ENCODE measurements at regions not wholly inside any gene's neighbourhood (a gene's known extent, or its start where the extent isn't known, plus 50 kb on each side); places are given as distances from the start of the nearest gene placed in this dataset.

DNA sequence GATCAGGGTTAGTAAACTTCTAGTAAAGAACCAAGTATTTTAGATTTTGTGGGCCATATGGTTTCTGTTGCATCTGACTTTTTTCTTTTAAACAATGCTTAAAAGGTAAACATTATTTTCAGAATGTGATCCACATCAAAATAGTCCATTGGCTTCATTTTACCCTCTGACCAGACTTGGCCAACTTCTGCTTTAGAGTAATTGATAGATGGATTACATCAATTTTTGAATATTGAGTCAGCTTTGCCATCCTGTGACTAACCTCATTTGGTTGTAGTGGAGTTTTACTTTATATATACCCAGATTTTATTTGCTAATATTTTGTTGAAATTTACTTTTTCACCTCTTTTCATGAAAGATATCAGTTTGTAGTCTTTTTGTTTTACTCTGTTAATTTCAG lies 559.8 kb downstream of the TLL1 start:
- no peak overlapping the region for H3K9ac ChIP-seq
- no peak overlapping the region for H3K27ac ChIP-seq
- TF ChIP-seq, protein P1, sequence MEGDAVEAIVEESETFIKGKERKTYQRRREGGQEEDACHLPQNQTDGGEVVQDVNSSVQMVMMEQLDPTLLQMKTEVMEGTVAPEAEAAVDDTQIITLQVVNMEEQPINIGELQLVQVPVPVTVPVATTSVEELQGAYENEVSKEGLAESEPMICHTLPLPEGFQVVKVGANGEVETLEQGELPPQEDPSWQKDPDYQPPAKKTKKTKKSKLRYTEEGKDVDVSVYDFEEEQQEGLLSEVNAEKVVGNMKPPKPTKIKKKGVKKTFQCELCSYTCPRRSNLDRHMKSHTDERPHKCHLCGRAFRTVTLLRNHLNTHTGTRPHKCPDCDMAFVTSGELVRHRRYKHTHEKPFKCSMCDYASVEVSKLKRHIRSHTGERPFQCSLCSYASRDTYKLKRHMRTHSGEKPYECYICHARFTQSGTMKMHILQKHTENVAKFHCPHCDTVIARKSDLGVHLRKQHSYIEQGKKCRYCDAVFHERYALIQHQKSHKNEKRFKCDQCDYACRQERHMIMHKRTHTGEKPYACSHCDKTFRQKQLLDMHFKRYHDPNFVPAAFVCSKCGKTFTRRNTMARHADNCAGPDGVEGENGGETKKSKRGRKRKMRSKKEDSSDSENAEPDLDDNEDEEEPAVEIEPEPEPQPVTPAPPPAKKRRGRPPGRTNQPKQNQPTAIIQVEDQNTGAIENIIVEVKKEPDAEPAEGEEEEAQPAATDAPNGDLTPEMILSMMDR (IDR thresholded peaks at IDR 0.05) = no peak
- H3K9me3 ChIP-seq (ENCODE audit: control insufficient read depth, low read length) = no peaks in the 10 kb centered on the region
- no peak overlapping the region for H2AFZ ChIP-seq
- H3K4me1 ChIP-seq = no peaks in the 10 kb centered on the region
- H3K4me3 ChIP-seq (ENCODE audit: low read depth, low read length) = no peak overlapping the region
- no peaks in the 10 kb centered on the region for H3K27me3 ChIP-seq (ENCODE audit: control insufficient read depth, insufficient read depth, low read length)
- no peak overlapping the region for H3K4me2 ChIP-seq (ENCODE audit: low read length)
- H3K79me2 ChIP-seq = no peaks in the 10 kb centered on the region
- H3K36me3 ChIP-seq (ENCODE audit: control insufficient read depth, insufficient read depth, low read length) = no peaks in the 10 kb centered on the region

DNA sequence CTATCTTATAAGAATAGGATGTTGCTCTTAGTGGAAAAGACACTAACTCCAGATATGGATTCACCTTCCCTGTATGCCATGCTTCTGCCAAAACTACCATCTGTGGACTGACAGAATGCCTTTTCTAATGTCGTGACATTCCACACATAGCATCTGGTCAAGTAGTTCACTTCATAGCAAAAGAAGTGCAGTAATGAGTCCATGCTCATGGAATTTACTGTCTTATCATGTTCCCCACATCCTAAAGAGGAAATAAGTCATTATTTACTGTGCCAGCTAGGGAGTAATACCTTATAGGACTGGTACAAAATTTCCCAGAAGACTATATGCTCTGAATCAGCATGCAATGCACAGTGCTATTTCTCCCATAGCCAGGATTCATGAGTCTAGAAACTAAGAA lies 562.4 kb downstream of the TLL1 start:
- TF ChIP-seq, protein P1 (IDR thresholded peaks at IDR 0.05) = no peak
- no peak overlapping the region for H3K27ac ChIP-seq
- no peaks in the 10 kb centered on the region for H3K4me1 ChIP-seq
- H3K36me3 ChIP-seq (ENCODE audit: control insufficient read depth, insufficient read depth, low read length) = no peaks in the 10 kb centered on the region
- H3K4me3 ChIP-seq (ENCODE audit: low read depth, low read length) = no peak overlapping the region
- no peak overlapping the region for H3K4me2 ChIP-seq (ENCODE audit: low read length)
- no peaks in the 10 kb centered on the region for H3K79me2 ChIP-seq
- H3K9ac ChIP-seq = no peak overlapping the region
- no peaks in the 10 kb centered on the region for H3K9me3 ChIP-seq (ENCODE audit: control insufficient read depth, low read length)
- no peak overlapping the region for H2AFZ ChIP-seq
- no peaks in the 10 kb centered on the region for H3K27me3 ChIP-seq (ENCODE audit: control insufficient read depth, insufficient read depth, low read length)

DNA sequence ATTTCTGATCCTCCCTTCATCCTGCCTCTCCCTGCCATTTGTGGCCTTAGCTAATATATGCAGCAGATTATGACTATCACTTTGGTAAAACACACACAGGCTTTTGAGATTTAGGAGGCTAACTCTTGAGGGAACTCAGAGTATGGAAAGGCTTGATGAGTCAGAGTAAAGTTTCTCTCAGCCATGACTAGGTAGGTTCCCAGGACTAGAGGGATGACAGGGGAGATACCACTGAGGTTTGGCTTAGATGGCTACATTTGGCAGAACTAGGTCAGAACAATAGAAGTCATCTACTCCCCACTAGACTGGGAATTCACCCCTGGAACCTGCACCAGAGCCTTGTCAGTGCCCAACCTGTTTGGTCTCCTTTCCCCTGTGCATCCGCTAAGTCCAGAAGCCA lies 585.7 kb downstream of the TLL1 start:
- Histone ChIP-seq H3K4me1 (no peaks in the 10 kb centered on the region), H3K36me3 (ENCODE audit: control insufficient read depth, insufficient read depth, low read length) (no peaks in the 10 kb centered on the region), H3K9me3 (ENCODE audit: control insufficient read depth, low read length) (no peaks in the 10 kb centered on the region), H2AFZ (no peak overlapping the region), H3K79me2 (no peaks in the 10 kb centered on the region), H3K4me2 (ENCODE audit: low read length) (no peak overlapping the region), H3K27me3 (ENCODE audit: control insufficient read depth, insufficient read depth, low read length) (no peaks in the 10 kb centered on the region), H3K27ac (no peak overlapping the region), H3K9ac (no peak overlapping the region), H3K4me3 (ENCODE audit: low read depth, low read length) (no peak overlapping the region)
- TF ChIP-seq, protein P1 (IDR thresholded peaks at IDR 0.05) = no peak

DNA sequence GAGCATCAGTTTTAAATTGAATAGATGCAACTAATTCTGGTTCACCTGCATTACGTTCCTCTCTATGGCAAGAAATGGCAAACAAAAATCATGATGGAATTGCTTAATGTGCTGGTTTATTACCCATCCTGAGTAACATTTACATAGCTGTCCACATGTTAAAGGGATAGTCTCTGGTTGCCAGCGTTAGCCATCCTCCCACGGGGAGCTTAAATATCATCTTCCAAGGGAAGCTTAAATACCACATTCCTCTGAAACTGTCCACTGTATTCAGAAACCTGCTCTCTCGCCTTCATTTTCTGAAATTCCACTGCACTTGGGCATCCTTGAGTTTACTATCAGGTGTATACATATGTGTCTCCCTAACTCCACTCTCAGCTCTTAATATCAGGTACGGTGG lies 586.6 kb downstream of the TLL1 start:
- no peak overlapping the region for H3K4me2 ChIP-seq (ENCODE audit: low read length)
- no peak overlapping the region for H2AFZ ChIP-seq
- H3K27me3 ChIP-seq (ENCODE audit: control insufficient read depth, insufficient read depth, low read length) = no peaks in the 10 kb centered on the region
- TF ChIP-seq, protein P1 (IDR thresholded peaks at IDR 0.05) = no peak
- H3K79me2 ChIP-seq = no peaks in the 10 kb centered on the region
- no peaks in the 10 kb centered on the region for H3K4me1 ChIP-seq
- no peaks in the 10 kb centered on the region for H3K36me3 ChIP-seq (ENCODE audit: control insufficient read depth, insufficient read depth, low read length)
- no peak overlapping the region for H3K27ac ChIP-seq
- no peaks in the 10 kb centered on the region for H3K9me3 ChIP-seq (ENCODE audit: control insufficient read depth, low read length)
- H3K4me3 ChIP-seq (ENCODE audit: low read depth, low read length) = no peak overlapping the region
- H3K9ac ChIP-seq = no peak overlapping the region

DNA sequence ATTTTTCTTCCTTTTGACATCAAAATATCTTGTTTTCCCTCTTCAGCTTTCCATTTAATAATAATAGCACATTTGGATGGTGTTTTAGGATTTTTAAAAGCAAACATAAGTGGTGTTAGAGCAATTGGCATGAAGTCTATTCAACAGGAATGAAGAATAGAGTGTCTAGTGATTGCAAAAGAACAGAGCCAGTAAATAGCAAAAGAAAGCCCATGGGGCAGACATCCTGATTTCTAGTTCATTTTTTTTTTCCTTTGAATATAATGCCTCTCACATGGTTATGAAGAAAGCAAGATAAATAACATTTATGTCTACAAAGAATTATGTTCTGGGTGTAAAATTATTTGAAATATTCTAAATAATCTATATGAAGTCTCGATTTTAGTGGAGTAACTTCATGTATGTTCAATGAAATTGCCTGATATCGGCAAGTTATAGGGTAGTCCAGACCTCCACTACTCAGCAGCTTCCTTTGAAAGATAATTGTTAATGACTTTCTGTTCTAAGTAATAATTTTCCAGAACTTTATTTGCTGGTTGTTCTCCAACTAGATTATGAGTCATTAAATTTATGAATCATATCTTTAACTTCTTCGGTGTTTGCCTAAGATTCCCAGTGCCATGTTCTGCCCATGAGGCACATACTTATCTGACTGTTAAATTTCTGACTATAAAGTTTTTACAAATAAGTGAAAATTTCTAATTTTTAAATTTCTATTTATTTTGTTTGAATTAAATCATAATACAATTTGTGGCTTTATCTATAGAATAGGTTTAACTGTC lies 587.9 kb downstream of the TLL1 start:
- TF ChIP-seq, protein P1 (IDR thresholded peaks at IDR 0.05) = no peak
- H2AFZ ChIP-seq = no peak overlapping the region
- no peaks in the 10 kb centered on the region for H3K4me1 ChIP-seq
- H3K4me2 ChIP-seq (ENCODE audit: low read length) = no peak overlapping the region
- H3K9ac ChIP-seq = no peak overlapping the region
- no peaks in the 10 kb centered on the region for H3K36me3 ChIP-seq (ENCODE audit: control insufficient read depth, insufficient read depth, low read length)
- H3K9me3 ChIP-seq (ENCODE audit: control insufficient read depth, low read length) = no peaks in the 10 kb centered on the region
- H3K27me3 ChIP-seq (ENCODE audit: control insufficient read depth, insufficient read depth, low read length) = no peaks in the 10 kb centered on the region
- H3K27ac ChIP-seq = no peak overlapping the region
- no peaks in the 10 kb centered on the region for H3K79me2 ChIP-seq
- no peak overlapping the region for H3K4me3 ChIP-seq (ENCODE audit: low read depth, low read length)

Measured in parathyroid adenoma (tissue), 2 donors.